ENCODE measurements at regions not wholly inside any gene's neighbourhood (a gene's known extent, or its start where the extent isn't known, plus 50 kb on each side); places are given as distances from the start of the nearest gene placed in this dataset.

GRCh38 chr13:105340061-105340606 lies 1195.3 kb downstream of the EFNB2 start:
- DNase-seq, result no peak

DNA sequence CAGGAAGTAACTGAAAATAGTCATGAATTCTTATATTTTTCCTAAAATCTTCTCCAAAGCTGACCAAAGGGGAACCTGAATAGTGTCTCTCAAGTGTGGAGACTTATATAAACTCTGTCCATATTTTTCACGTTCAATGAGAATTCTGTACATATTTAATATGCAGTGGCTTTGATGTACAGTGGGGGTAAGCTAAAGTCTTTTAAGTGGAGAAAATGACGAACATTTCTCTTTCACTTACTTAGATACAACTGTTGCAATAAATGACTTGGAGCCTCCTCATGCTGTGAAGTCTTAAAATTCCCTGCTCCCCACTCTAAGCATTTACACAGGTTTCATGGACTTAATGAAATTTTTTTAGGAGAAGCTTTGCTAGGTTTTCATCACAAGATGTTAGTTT lies 1196.7 kb downstream of the EFNB2 start:
- no peak for DNase-seq

GRCh38 chr13:105338006-105338405 lies 1197.5 kb downstream of the EFNB2 start:
- DNase-seq, result no peak

GRCh38 chr13:105336706-105337576 lies 1198.5 kb downstream of the EFNB2 start:
- DNase-seq, result peak; percentile 20

GRCh38 chr13:105334211-105334610 lies 1201.3 kb downstream of the EFNB2 start:
- DNase-seq, result no peak

GRCh38 chr13:105333416-105333815 lies 1202.0 kb downstream of the EFNB2 start:
- no peak for DNase-seq

DNA sequence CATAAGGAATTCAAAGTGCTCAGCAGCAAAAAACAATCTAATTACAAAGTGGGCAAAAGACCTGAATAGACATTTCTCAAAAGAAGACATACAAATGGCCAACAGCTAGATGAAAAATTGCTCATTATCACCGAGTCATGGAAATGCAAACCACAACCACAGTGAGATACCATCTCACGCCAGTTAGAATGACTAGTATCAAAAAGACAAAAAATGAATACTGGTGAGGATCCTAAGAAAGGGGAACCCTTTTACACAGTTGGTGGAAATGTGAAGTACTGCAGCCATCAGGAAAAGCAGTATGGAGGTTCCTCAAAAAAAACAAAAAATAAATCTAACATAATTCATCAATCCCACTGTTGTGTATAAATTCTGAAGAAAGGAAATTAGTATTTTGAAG lies 1206.1 kb downstream of the EFNB2 start:
- DNase-seq, result no peak

DNA sequence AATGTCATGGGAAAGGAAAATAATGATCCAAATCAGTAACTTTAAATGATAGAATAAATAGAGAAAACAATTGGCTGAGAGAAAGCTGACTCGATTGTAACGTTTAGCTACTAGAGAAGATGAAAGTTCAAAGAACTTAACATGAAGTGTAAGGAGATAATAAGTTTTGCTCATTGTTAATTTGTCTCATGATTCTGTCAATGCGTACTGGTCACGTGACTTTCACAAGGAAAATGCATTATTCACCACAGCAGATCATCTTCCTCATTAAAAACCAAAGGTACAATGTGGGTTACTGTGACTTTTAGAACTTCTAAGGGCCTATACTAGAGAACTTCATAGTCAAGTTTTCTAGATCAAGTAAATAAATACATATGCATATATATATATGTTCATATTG lies 1207.2 kb downstream of the EFNB2 start:
- DNase-seq, result no peak

DNA sequence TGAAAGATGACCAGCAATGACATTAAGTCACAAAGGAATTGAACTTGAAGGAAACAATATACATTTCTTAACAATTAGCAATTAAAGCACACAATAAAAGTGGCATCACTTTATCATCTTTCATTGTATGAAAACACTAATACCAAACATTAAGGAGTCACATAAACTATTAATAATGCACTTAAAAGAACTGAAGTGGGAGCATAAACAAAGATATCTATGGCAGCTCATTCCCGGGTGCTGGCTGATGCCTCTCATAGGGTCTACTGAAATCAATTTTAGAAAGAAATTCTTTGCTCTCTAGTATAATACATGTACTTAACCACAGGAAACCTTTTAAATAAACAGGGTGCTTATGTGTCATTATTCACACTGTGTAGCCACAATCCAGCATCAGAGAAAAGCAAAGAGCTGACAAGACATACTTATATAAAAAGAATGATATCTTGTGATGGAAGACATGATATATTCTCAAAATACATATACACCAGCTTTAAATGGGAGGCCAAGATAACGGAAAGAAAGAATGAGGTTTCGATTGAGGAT lies 1207.8 kb downstream of the EFNB2 start:
- DNase-seq, result no peak

DNA sequence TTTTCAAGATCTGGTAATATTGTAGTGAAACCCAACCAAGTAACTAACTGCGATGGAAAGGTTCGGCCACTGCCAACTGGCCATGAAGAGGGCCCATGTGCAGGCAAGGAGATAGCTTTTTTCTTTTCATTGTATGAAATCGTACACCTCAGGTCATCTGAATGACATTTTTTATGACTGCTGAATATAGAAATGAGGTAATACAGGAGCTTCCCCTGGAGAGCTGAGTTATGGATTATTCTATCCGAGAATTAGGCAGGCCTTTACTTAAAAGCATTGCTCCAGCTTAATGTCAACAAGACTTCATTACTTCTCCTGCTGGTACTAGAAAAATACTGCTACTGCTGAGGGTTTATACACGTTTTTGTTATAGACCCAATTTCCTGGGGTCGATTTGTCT lies 1215.6 kb downstream of the EFNB2 start:
- DNase-seq, result no peak

DNA sequence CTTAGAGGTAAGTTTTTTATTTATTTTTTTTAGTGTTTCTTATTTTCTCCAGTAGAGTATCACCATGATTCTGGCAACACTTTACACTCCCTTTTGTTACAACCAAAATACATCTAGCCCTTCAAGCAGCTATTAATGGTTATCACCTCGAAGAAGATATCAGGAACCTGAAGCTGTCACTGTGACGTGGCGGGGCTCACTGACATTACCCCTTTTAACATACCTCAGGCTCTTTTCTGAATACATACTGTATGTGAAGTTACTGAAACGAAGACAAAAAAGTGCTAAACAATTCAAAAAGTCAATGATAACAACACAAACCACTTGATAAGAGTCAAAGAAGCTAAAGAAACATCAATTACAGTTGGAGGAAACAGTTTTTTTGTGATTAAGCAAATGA lies 1218.7 kb downstream of the EFNB2 start:
- DNase-seq, result no peak

DNA sequence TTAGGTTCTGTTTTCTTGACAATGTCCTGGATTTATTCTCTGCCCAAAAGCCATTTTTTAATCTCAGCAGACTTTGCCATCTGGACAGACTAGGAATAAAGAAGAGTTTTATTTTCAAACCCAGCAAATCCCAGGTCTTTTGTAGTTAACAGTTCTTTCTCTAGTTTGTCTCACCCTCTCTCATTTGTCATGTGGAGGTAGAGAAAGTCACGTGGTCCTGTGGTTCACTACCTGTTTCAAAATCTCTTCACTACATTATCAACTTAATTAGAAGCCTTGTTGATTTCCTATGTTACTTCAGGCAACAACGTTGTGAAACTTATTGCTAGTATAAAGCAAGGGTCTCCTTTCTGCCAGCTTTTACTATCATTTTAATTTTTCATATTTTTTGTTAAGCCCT lies 1222.6 kb downstream of the EFNB2 start:
- DNase-seq, result no peak

DNA sequence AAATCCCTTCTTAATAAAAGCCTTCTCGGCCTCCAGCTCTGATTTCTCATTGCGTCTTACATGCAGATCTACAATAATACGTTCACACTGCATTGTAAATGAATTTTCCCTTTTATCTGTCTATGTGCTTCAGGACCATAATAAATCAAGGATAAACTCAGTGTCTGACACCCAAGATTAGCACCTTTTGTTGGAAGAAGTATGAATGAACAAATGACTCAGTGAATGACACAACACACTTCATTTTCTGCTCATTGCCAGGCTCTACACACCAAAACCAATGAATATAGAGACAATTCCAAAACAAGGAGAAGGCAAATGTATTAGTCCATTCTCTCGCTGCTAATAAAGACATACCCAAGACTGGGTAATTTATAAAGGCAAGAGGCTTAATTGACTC lies 1224.4 kb downstream of the EFNB2 start:
- DNase-seq, result no peak

GRCh38 chr13:105307776-105308175 lies 1227.7 kb downstream of the EFNB2 start:
- DNase-seq, result no peak

DNA sequence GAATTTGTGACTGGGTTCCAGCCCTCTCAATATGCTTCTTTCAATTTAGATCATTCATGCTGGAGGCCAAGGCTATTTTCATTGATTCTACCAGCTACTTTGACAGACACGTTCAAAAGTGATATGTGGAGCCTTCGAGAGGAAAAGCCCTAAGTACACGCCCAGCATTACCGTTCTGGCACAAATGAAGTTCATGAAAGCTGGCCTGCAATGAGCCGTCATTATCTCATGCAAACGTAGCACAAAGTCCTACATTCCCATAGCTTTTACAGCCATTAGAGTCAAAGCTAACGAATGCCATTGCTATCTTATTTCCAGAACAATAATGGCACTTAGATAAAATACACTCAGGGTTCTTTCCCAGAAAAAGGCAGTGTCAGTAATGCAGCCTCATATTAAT lies 1237.6 kb downstream of the EFNB2 start:
- no peak for DNase-seq

DNA sequence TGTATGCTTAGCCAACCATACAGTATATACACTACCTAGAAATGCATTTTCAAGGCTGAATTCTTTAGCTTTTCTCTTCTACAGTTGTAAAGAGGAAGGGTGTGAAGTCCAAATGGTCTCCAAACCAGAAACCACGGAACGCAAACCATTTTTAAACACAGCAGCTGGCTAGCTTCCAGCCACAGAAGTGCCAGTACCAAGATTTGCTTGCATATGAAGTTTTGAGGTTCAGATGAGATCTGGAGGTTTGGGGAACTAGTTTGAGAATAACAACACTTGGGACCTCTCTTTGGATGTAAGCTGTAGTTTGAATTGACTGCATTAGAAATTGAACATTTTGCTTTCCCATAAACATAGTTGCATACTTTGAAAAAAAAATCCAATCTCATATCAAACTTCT lies 1243.5 kb downstream of the EFNB2 start:
- DNase-seq, result no peak

- no peak for DNase-seq
Measured at GRCh38 chr13:105290596-105290995, 1244.9 kb downstream of the EFNB2 start.

DNA sequence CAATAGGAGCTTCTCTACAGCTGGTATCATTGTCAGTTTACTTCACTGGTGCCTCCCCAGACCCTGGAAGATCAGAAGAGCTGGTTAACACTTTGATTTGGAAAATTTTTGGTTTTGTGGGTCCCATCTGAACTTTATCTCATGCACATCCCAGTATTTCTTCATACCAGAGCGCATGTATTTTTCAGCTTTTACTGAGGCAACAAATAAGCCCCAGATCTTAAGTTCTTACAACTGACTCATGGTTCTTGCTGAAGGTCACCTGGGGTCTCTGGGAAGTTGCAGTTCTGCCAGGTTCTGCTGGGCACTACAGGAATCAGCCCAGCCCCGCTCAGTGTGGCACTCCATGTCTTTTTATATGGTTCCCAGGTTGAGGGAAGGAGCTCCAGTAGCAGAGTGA lies 1249.9 kb downstream of the EFNB2 start:
- DNase-seq, result no peak

DNA sequence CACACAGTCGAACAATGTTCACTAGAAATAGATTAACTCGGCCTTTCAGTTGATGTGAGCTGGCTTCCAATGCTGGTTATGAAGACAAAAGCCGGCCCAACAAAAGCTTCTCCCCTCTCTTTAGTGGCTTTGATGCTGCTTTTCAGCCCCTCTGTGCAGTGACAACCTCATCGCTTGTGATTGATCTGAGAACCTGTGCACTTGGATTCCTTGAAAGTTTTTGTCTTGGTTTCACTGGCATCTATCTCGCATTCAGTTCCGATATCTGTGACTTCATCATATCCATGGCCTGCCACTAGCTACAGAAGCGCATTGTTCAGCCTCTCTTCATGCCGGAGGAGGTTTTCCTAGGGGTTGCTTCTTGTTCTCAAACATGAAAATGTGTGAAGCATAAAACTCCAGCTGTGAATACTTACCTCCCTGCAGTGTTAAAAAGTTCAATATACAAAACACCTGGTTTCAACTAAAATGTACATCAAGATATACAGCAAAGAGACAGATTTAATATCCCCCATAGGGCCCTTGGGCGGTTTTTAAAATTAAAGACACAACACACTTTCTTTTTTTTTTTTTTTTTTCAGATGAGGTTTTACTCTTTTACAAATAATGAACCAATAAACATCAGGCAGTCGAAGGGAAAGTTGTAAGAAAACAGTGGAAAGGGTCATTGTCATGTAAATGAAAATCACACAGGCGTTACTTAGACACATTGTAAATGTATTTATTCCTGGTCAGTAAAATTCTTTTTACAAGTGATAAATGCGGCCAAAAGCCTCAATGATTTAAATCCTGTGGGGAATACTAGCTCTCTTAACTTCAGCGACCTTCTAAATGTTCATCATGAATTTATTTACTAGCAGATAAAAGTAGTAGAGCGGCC lies 1252.8 kb downstream of the EFNB2 start:
- no peak for DNase-seq

GRCh38 chr13:105278943-105279381 lies 1256.5 kb downstream of the EFNB2 start:
- DNase-seq, result no peak

GRCh38 chr13:105276571-105276970 lies 1258.9 kb downstream of the EFNB2 start:
- no peak for DNase-seq

DNA sequence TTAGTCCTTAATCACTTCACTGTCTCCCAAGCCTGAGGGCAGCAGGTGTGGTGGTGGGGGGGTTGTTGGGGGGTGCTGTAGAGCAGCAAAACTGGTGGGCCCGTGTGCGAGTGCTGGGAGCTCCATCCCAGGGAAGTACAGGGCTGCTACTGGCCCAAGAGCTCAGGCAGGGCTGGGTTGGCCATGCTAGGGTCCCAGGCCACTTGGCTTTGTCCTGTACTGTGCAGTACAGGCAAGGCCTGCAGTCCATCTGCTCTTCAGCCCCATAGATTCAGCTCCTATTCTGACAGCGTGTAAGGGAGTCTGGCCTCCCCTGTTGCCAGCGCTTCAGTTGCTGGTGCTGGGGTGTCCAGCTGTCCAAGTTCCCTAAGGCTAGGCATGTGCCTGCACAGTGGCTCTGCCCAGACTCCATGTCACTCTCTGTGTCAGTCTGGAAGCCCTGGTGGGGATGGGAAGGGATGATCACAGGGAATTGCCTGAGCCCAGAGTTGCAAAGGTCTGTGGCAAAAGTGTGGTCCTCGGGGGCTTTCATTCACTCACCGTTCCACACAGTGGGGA lies 1261.7 kb downstream of the EFNB2 start:
- DNase-seq, result no peak
